ENCODE measurements at regions not wholly inside any gene's neighbourhood (a gene's known extent, or its start where the extent isn't known, plus 50 kb on each side); places are given as distances from the start of the nearest gene placed in this dataset.

GRCh38 chrX:13261348-13261747, 58.5 kb downstream of the ATXN3L start:
- Histone ChIP-seq H3K9me3 (no peaks in the 10 kb centered on the region), H3K36me3 (no peaks in the 10 kb centered on the region), H3K4me3 (no peak overlapping the region), H3K27ac (no peak overlapping the region), H3K27me3 (no peaks in the 10 kb centered on the region), H3K4me1 (no peaks in the 10 kb centered on the region)
- no peak for ATAC-seq
- TF ChIP-seq EP300 (IDR thresholded peaks at IDR 0.05) (no peak), CTCF (IDR thresholded peaks at IDR 0.05) (no peak), POLR2AphosphoS5 (IDR thresholded peaks at IDR 0.05) (no peak), POLR2A (IDR thresholded peaks at IDR 0.05) (no peak)
- WGBS, 2 donors (ENCODE audit: low coverage in 1 of 2), result 89 to 94% methylated on average over 3 to 5 of the region's 5 CpGs

- Histone ChIP-seq H3K27ac (no peak overlapping the region), H3K4me3 (no peak overlapping the region), H3K36me3 (no peaks in the 10 kb centered on the region), H3K4me1 (no peaks in the 10 kb centered on the region), H3K27me3 (no peaks in the 10 kb centered on the region), H3K9me3 (no peaks in the 10 kb centered on the region)
- no peak for ATAC-seq
- WGBS, 2 donors (ENCODE audit: low coverage in 1 of 2), result 81 to 83% methylated on average over 2 to 3 of the region's 4 CpGs
- TF ChIP-seq EP300 (IDR thresholded peaks at IDR 0.05) (no peak), POLR2AphosphoS5 (IDR thresholded peaks at IDR 0.05) (no peak), POLR2A (IDR thresholded peaks at IDR 0.05) (no peak), CTCF (IDR thresholded peaks at IDR 0.05) (no peak)
These were observed 59.3 kb downstream of the ATXN3L start for GRCh38 chrX:13260598-13260997.

- Histone ChIP-seq H3K4me3 (no peak overlapping the region), H3K4me1 (no peaks in the 10 kb centered on the region), H3K9me3 (no peaks in the 10 kb centered on the region), H3K27me3 (no peaks in the 10 kb centered on the region), H3K36me3 (no peaks in the 10 kb centered on the region), H3K27ac (no peak overlapping the region)
- no peak for ATAC-seq
- TF ChIP-seq EP300 (IDR thresholded peaks at IDR 0.05) (no peak), CTCF (IDR thresholded peaks at IDR 0.05) (no peak), POLR2A (IDR thresholded peaks at IDR 0.05) (no peak), POLR2AphosphoS5 (IDR thresholded peaks at IDR 0.05) (no peak)
- WGBS, 2 donors (ENCODE audit: low coverage in 1 of 2), result 95% methylated on average over 4 of the region's 5 CpGs; no CpG with 5 or more reads in 1 of the 2 donors
These were observed 61.1 kb downstream of the ATXN3L start for GRCh38 chrX:13258725-13259124.

GRCh38 chrX:13258052-13258444, 61.8 kb downstream of the ATXN3L start:
- no peaks in the 10 kb centered on the region for H3K4me1 ChIP-seq

More at GRCh38 chrX:13258052-13258444, 61.8 kb downstream of the ATXN3L start:
- Histone ChIP-seq H3K27ac (no peak overlapping the region), H3K36me3 (no peaks in the 10 kb centered on the region), H3K4me3 (no peak overlapping the region), H3K9me3 (no peaks in the 10 kb centered on the region), H3K27me3 (no peaks in the 10 kb centered on the region)
- WGBS, 2 donors (ENCODE audit: low coverage in 1 of 2), result 94% methylated on average over 2 of the region's 3 CpGs; no CpG with 5 or more reads in 1 of the 2 donors
- no peak for TF ChIP-seq POLR2A (IDR thresholded peaks at IDR 0.05)
- TF ChIP-seq CTCF (IDR thresholded peaks at IDR 0.05), result no peak
- TF ChIP-seq EP300 (IDR thresholded peaks at IDR 0.05), result no peak
- TF ChIP-seq POLR2AphosphoS5 (IDR thresholded peaks at IDR 0.05), result no peak
- no peak for ATAC-seq

All from gastroesophageal sphincter (tissue), 4 donors.